Mesenchymal stem cell (in vitro differentiated cells and primary cell): ENCODE measurements at regions not wholly inside any gene's neighbourhood (a gene's known extent, or its start where the extent isn't known, plus 50 kb on each side); places are given as distances from the start of the nearest gene placed in this dataset.

Experiments
- DNase-seq: peaks from one replicate; pipeline ENCODE4 v3.0.0-alpha.2; 2013
- H2AFZ ChIP-seq: one replicate; pipeline ENCODE4 v1.6.1; 2013; ENCODE audit warnings: low read depth, mild to moderate bottlenecking, control low read depth, inconsistent platforms, low read length, moderate library complexity
- H2AK5ac ChIP-seq: 2 replicates; pipeline ENCODE4 v1.6.1; 2013; ENCODE audit warnings: low read length, moderate library complexity, mild to moderate bottlenecking, inconsistent platforms; ENCODE audit not compliant: severe bottlenecking
- H2BK120ac ChIP-seq: one replicate; pipeline ENCODE4 v1.6.1; 2013; ENCODE audit warnings: low read depth, mild to moderate bottlenecking, inconsistent platforms, low read length, moderate library complexity
- H2BK12ac ChIP-seq, 2 experiments: one replicate each; pipeline ENCODE4 v1.6.1; 2013; ENCODE audit warnings: inconsistent platforms in 2 of 2, low read length in 2 of 2, mild to moderate bottlenecking in 2 of 2, moderate library complexity in 2 of 2, control low read depth in 1 of 2
- H2BK15ac ChIP-seq: one replicate; pipeline ENCODE4 v1.6.1; 2013; ENCODE audit warnings: mild to moderate bottlenecking, low read depth, inconsistent platforms; ENCODE audit not compliant: poor library complexity, severe bottlenecking
- H2BK5ac ChIP-seq: 2 replicates; pipeline ENCODE4 v1.6.1; 2013; ENCODE audit warnings: low read depth, mild to moderate bottlenecking, low read length, control low read depth, inconsistent platforms; ENCODE audit not compliant: poor library complexity, severe bottlenecking
- H3K14ac ChIP-seq, 2 experiments: one replicate each; pipeline ENCODE4 v1.6.1; 2013; ENCODE audit warnings: inconsistent platforms in 2 of 2, low read length in 2 of 2, control low read depth in 1 of 2, mild to moderate bottlenecking in 1 of 2, moderate library complexity in 1 of 2
- H3K18ac ChIP-seq, 2 experiments: one replicate each; pipeline ENCODE4 v1.6.1; 2013; ENCODE audit warnings: inconsistent platforms in 2 of 2, low read length in 2 of 2, control low read depth in 1 of 2, low read depth in 1 of 2, mild to moderate bottlenecking in 1 of 2
- H3K23ac ChIP-seq, 2 experiments: one replicate each; pipeline ENCODE4 v1.6.1; 2013; ENCODE audit warnings: inconsistent platforms in 2 of 2, low read length in 2 of 2, mild to moderate bottlenecking in 2 of 2, moderate library complexity in 2 of 2, control low read depth in 1 of 2
- H3K27ac ChIP-seq: 2 replicates; pipeline ENCODE4 v1.5.1; 2013; ENCODE audit warnings: mild to moderate bottlenecking, moderate library complexity, low read length, control low read depth, inconsistent platforms; ENCODE audit not compliant: poor library complexity, severe bottlenecking
- H3K27me3 ChIP-seq, 2 experiments: 2 replicates each; pipeline versions ENCODE4 v1.6.1 to v1.7.0; 2013; ENCODE audit warnings: low read length in 2 of 2, mild to moderate bottlenecking in 2 of 2, moderate library complexity in 2 of 2, control low read depth in 1 of 2, inconsistent platforms in 1 of 2; ENCODE audit not compliant: control insufficient read depth in 1 of 2, insufficient read depth in 1 of 2
- H3K36me3 ChIP-seq, 2 experiments: 2 replicates each; pipeline versions ENCODE4 v1.6.1 to v1.7.0; 2013; ENCODE audit warnings: low read length in 2 of 2, control low read depth in 1 of 2, inconsistent platforms in 1 of 2, low read depth in 1 of 2, mild to moderate bottlenecking in 1 of 2; ENCODE audit not compliant: insufficient read depth in 2 of 2, control insufficient read depth in 1 of 2
- H3K4ac ChIP-seq, 2 experiments: one replicate each; pipeline ENCODE4 v1.6.1; 2013; ENCODE audit warnings: inconsistent platforms in 2 of 2, low read length in 2 of 2, mild to moderate bottlenecking in 2 of 2, moderate library complexity in 2 of 2, control low read depth in 1 of 2, low read depth in 1 of 2
- H3K4me1 ChIP-seq: 2 replicates; pipeline ENCODE4 v1.6.1; 2013; ENCODE audit warnings: low read depth, low read length, control low read depth; ENCODE audit not compliant: control insufficient read depth, insufficient read depth
- H3K4me2 ChIP-seq: 2 replicates; pipeline ENCODE4 v1.6.1; 2013; ENCODE audit warnings: low read length, mild to moderate bottlenecking, inconsistent platforms; ENCODE audit not compliant: poor library complexity, severe bottlenecking
- H3K4me3 ChIP-seq, 2 experiments: 2 replicates each; pipeline versions ENCODE4 v1.5.1 to v1.7.0; 2013; ENCODE audit warnings: low read length in 2 of 2, mild to moderate bottlenecking in 2 of 2, control low read depth in 1 of 2, low read depth in 1 of 2; ENCODE audit not compliant: insufficient read depth in 1 of 2
- H3K79me1 ChIP-seq: replicated peaks from 2 replicates; pipeline ENCODE4 v1.6.1; 2013; ENCODE audit warnings: mild to moderate bottlenecking, control low read depth, low read length, inconsistent platforms; ENCODE audit not compliant: poor library complexity, severe bottlenecking
- H3K9ac ChIP-seq: 2 replicates; pipeline ENCODE4 v1.7.0; 2013; ENCODE audit warnings: mild to moderate bottlenecking, low read length, moderate library complexity
- H3K9me3 ChIP-seq: 2 replicates; pipeline ENCODE4 v1.7.0; 2013; ENCODE audit warnings: mild to moderate bottlenecking, low read length; ENCODE audit not compliant: control insufficient read depth
- H4K8ac ChIP-seq: one replicate; pipeline ENCODE4 v1.6.1; 2013; ENCODE audit warnings: inconsistent platforms, mild to moderate bottlenecking, low read length, moderate library complexity
- H4K91ac ChIP-seq: one replicate; pipeline ENCODE4 v1.6.1; 2013; ENCODE audit warnings: mild to moderate bottlenecking, low read length, inconsistent platforms
- WGBS: methylation state at CpG from one replicate; pipeline ENCODE4 v1.1.7; 2013; ENCODE audit warnings: mixed read lengths; 5-methylcytosine and 5-hydroxymethylcytosine counted together

DNA sequence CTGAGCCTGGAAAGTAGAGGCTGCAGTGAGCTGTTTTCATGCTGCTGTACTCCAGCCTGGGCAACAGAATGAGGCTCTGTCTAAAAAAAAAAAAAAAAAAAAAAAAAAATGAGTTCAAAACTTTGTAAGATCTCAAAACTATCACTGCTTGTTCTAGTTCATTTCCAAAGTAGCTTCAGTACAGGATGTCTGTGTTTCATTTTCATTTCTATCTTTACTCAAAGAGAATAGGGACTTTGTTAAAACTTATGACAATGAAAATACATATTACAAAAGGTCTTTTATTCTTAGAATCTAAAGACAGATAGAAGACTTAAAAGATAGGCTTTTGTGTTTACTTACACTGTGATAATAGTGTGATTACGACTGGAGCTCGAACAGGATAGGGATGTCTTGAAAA, 709.7 kb downstream of the ADGRL2 start:
- Histone ChIP-seq H2BK5ac (no peak overlapping the region), H4K8ac (no peak overlapping the region), H3K79me1 (no peaks in the 10 kb centered on the region), H3K4me1 (no peaks in the 10 kb centered on the region), H4K91ac (no peak overlapping the region), H2BK120ac (no peak overlapping the region), H3K4me3 (no peak overlapping the region), H3K27ac (no peak overlapping the region), H3K9me3 (no peaks in the 10 kb centered on the region), H2AK5ac (no peak overlapping the region), H3K23ac (no peak overlapping the region), H3K27me3 (no peaks in the 10 kb centered on the region), H3K4me2 (no peak overlapping the region), H3K36me3 (no peaks in the 10 kb centered on the region), H2AFZ (no peak overlapping the region), H3K9ac (no peak overlapping the region), H2BK12ac (no peak overlapping the region), H3K4ac (no peak overlapping the region), H2BK15ac (no peak overlapping the region), H3K14ac (no peak overlapping the region), H3K18ac (no peak overlapping the region)
- WGBS, result no CpG with 5 or more reads among the region's 2 CpGs
- no peak for DNase-seq

DNA sequence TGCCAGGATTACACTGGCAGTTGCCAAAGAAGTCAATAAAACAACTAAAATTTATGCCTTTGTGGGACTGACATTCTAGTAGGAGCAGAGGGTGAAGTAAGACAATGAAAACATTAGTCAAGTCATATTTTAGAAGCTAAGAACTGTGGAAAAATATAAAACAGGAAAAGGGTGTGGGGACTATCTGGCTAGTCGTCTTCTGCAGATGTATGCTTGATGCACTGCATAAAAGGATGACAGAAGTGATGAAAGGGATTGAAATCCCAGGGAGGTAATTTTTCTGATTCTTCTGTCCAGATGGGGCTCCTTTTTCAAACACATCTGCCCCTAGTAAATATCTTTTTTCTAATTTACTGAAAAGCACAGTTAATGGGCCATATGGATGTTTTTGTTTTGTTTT, 706.3 kb downstream of the ADGRL2 start:
- Histone ChIP-seq H2BK5ac (no peak overlapping the region), H2BK120ac (no peak overlapping the region), H2AFZ (no peak overlapping the region), H4K8ac (no peak overlapping the region), H3K23ac (no peak overlapping the region), H2BK15ac (no peak overlapping the region), H3K27ac (no peak overlapping the region), H3K9me3 (no peaks in the 10 kb centered on the region), H3K36me3 (no peaks in the 10 kb centered on the region), H3K4me3 (no peak overlapping the region), H2BK12ac (no peak overlapping the region), H3K9ac (no peak overlapping the region), H3K14ac (no peak overlapping the region), H4K91ac (no peak overlapping the region), H3K79me1 (no peaks in the 10 kb centered on the region), H3K4me2 (no peak overlapping the region), H3K18ac (no peak overlapping the region), H2AK5ac (no peak overlapping the region), H3K4ac (no peak overlapping the region), H3K4me1 (no peaks in the 10 kb centered on the region), H3K27me3 (no peaks in the 10 kb centered on the region)
- DNase-seq, result no peak
- 92% methylated on average over 1 of the region's 1 CpG for WGBS

DNA sequence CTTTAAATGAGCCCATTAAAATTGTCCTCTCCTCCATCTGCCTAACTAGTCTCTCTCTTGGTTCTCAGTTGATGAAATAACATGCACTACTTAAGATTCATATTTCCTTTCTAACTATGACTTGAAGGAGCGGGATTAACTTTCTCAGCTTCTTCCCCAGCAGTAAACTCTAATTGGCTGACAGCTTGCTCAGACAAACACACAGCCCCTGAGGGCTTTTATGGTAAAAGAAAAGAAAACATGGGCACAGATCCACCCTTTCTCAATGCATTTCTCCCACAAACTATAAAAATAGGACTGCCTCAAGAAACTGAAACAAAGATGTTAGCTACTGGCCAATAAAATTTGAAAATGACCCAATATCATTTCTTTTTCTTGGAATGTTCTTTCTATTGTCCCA, 703.1 kb downstream of the ADGRL2 start:
- Histone ChIP-seq H3K9me3 (no peaks in the 10 kb centered on the region), H3K18ac (no peak overlapping the region), H2AFZ (no peak overlapping the region), H2BK12ac (no peak overlapping the region), H3K27me3 (no peaks in the 10 kb centered on the region), H3K36me3 (no peaks in the 10 kb centered on the region), H2BK120ac (no peak overlapping the region), H2BK5ac (no peak overlapping the region), H3K4me2 (no peak overlapping the region), H3K4me3 (no peak overlapping the region), H3K23ac (no peak overlapping the region), H3K14ac (no peak overlapping the region), H3K9ac (no peak overlapping the region), H2BK15ac (no peak overlapping the region), H4K91ac (no peak overlapping the region), H3K4ac (no peak overlapping the region), H2AK5ac (no peak overlapping the region), H3K27ac (no peak overlapping the region), H3K4me1 (no peaks in the 10 kb centered on the region), H4K8ac (no peak overlapping the region), H3K79me1 (no peaks in the 10 kb centered on the region)
- WGBS, result 100% methylated on average over 1 of the region's 1 CpG
- DNase-seq, result no peak

GRCh38 chr1:82499022-82499421, 698.3 kb downstream of the ADGRL2 start:
- H3K79me1 ChIP-seq, result no peaks in the 10 kb centered on the region
- DNase-seq, result no peak
- H3K23ac ChIP-seq, result no peak overlapping the region
- no peaks in the 10 kb centered on the region for H3K36me3 ChIP-seq
- no peaks in the 10 kb centered on the region for H3K27me3 ChIP-seq
- no peak overlapping the region for H3K4me2 ChIP-seq
- no peak overlapping the region for H3K27ac ChIP-seq
- no peak overlapping the region for H2AK5ac ChIP-seq
- no peak overlapping the region for H2AFZ ChIP-seq
- H4K8ac ChIP-seq, result no peak overlapping the region
- no peak overlapping the region for H2BK5ac ChIP-seq
- H3K14ac ChIP-seq, result no peak overlapping the region
- no peak overlapping the region for H2BK120ac ChIP-seq
- H4K91ac ChIP-seq, result no peak overlapping the region
- H3K9me3 ChIP-seq, result peaks cover 9% of the 10 kb centered on the region
- H3K4ac ChIP-seq, result no peak overlapping the region
- no peak overlapping the region for H2BK12ac ChIP-seq
- H2BK15ac ChIP-seq, result no peak overlapping the region
- no peak overlapping the region for H3K9ac ChIP-seq
- H3K18ac ChIP-seq, result no peak overlapping the region
- H3K4me1 ChIP-seq, result no peaks in the 10 kb centered on the region
- no peak overlapping the region for H3K4me3 ChIP-seq
